DOHH2 (cell line): ENCODE measurements at regions not wholly inside any gene's neighbourhood (a gene's known extent, or its start where the extent isn't known, plus 50 kb on each side); places are given as distances from the start of the nearest gene placed in this dataset.

ENCODE experiments used
- H3F3A ChIP-seq: fragments of 200-600 bp; sonication (generic), shearing (Covaris generic); 2 replicates; pipeline ENCODE4 v1.6.0; 2016; ENCODE audit warnings: antibody characterized with exemption, mild to moderate bottlenecking; ENCODE audit not compliant: control insufficient read depth, insufficient read depth
- H3K27ac ChIP-seq: fragments of 200-600 bp; sonication (generic); 2 replicates; pipeline ENCODE4 v1.5.1; 2014; ENCODE audit warnings: low read depth, mild to moderate bottlenecking, low read length, moderate library complexity
- H3K27me3 ChIP-seq: fragments of 200-600 bp; sonication (generic); 2 replicates; pipeline ENCODE4 v1.6.1; 2014; ENCODE audit warnings: mild to moderate bottlenecking, low read length, mixed read lengths; ENCODE audit not compliant: control insufficient read depth
- H3K36me3 ChIP-seq: fragments of 200-600 bp; sonication (generic); 2 replicates; pipeline ENCODE4 v1.6.1; 2014; ENCODE audit warnings: mild to moderate bottlenecking, low read length, moderate library complexity, mixed read lengths; ENCODE audit not compliant: control insufficient read depth
- H3K4me1 ChIP-seq: fragments of 200-600 bp; sonication (generic); 2 replicates; pipeline ENCODE4 v1.6.1; 2014; ENCODE audit warnings: mild to moderate bottlenecking, low read length, mixed read lengths; ENCODE audit not compliant: control insufficient read depth
- H3K4me2 ChIP-seq: fragments of 200-600 bp; sonication (generic); 2 replicates; pipeline ENCODE4 v1.6.0; 2014; ENCODE audit warnings: mild to moderate bottlenecking, low read length, moderate library complexity
- H3K4me3 ChIP-seq: fragments of 200-600 bp; sonication (generic); 2 replicates; pipeline ENCODE4 v1.5.1; 2014; ENCODE audit warnings: mild to moderate bottlenecking, low read length, mixed read lengths
- H3K79me2 ChIP-seq: fragments of 200-600 bp; sonication (generic); 2 replicates; pipeline ENCODE4 v1.6.1; 2014; ENCODE audit warnings: mild to moderate bottlenecking, low read length, mixed read lengths; ENCODE audit not compliant: control insufficient read depth
- H3K9me2 ChIP-seq: fragments of 200-600 bp; sonication (generic); replicated peaks from 2 replicates; pipeline ENCODE4 v1.6.1; 2014; ENCODE audit warnings: mild to moderate bottlenecking, low read length, mixed read lengths; ENCODE audit not compliant: control insufficient read depth
- H3K9me3 ChIP-seq: fragments of 200-600 bp; sonication (generic); 2 replicates; pipeline ENCODE4 v1.6.1; 2014; ENCODE audit warnings: antibody characterized with exemption, low read length, mixed read lengths; ENCODE audit not compliant: control insufficient read depth, insufficient read depth
- H4K20me1 ChIP-seq: fragments of 200-600 bp; sonication (generic); 2 replicates; pipeline ENCODE4 v1.6.0; 2014; ENCODE audit warnings: low read depth, mild to moderate bottlenecking, antibody characterized with exemption, low read length, moderate library complexity; ENCODE audit not compliant: control insufficient read depth, insufficient read depth
- EZH2phosphoT487 ChIP-seq: fragments of 200-600 bp; sonication (generic); IDR thresholded peaks from 2 replicates; pipeline ENCODE4 v1.6.1; 2017; ENCODE audit warnings: borderline replicate concordance, mild to moderate bottlenecking, antibody characterized with exemption, low read length, moderate library complexity, mixed read lengths
- TF ChIP-seq, protein P1 (sequence below): fragments of 200-600 bp; sonication (generic); IDR thresholded peaks from one replicate; pipeline ENCODE4 v1.5.1; 2014; ENCODE audit warnings: antibody characterized with exemption, mild to moderate bottlenecking, low read depth, low read length; ENCODE audit not compliant: poor library complexity, severe bottlenecking

DNA sequence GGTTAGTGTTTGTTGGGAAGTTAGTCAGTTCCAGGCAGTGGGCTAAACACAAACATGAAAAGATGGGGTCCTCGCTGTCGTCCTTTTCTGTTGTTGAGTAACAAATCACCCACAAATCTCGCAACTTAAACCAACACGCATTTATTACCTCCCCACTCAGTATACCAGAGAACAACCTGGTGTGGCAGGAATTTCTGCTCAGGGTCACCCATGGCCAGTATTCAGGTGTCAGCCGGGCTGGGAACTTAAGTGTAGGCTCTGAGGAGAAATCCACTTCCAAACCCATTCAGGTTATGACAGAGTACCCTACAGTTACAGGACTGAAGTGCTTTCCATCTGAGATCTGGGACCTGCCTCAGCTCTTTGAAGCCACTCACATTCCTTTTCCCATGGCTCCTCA lies 73.6 kb upstream of the SP4 start:
- Histone ChIP-seq H3K79me2 (no peaks in the 10 kb centered on the region), H3K4me2 (no peak overlapping the region), H3K36me3 (no peaks in the 10 kb centered on the region), H3K27me3 (peaks cover 26% of the 10 kb centered on the region), H3K4me3 (no peak overlapping the region), H3F3A (peaks cover 21% of the 10 kb centered on the region), H3K9me2 (no peaks in the 10 kb centered on the region), H3K27ac (no peak overlapping the region), H3K9me3 (no peaks in the 10 kb centered on the region), H4K20me1 (peaks cover 8% of the 10 kb centered on the region), H3K4me1 (peaks cover 30% of the 10 kb centered on the region)
- TF ChIP-seq EZH2phosphoT487, result no peak
- TF ChIP-seq, protein P1, sequence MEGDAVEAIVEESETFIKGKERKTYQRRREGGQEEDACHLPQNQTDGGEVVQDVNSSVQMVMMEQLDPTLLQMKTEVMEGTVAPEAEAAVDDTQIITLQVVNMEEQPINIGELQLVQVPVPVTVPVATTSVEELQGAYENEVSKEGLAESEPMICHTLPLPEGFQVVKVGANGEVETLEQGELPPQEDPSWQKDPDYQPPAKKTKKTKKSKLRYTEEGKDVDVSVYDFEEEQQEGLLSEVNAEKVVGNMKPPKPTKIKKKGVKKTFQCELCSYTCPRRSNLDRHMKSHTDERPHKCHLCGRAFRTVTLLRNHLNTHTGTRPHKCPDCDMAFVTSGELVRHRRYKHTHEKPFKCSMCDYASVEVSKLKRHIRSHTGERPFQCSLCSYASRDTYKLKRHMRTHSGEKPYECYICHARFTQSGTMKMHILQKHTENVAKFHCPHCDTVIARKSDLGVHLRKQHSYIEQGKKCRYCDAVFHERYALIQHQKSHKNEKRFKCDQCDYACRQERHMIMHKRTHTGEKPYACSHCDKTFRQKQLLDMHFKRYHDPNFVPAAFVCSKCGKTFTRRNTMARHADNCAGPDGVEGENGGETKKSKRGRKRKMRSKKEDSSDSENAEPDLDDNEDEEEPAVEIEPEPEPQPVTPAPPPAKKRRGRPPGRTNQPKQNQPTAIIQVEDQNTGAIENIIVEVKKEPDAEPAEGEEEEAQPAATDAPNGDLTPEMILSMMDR, result no peak

DNA sequence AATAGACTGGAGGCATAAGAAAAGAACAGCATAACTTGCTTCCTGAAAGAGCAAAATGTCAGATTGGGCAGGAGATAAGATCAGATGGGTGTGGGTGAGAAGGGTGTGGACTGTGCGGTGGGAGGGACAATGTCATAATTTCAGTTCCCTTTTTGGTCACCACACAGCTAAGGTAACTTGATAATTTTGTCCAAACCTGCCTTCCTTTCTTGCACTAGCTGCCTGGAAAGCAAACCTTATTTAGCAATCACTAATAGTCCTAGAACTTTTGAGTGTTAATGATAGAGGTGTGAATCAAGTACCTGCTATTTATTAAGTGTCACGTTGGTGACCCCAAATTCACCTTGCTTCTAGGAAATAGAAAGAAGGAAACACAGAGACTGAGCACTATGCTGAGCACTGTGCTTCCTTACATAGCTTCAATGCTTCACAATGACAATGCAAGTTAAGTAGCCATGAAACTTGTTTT lies 72.4 kb upstream of the SP4 start:
- H3K9me2 ChIP-seq, result no peaks in the 10 kb centered on the region
- H3K9me3 ChIP-seq, result no peaks in the 10 kb centered on the region
- H3F3A ChIP-seq, result peaks cover 21% of the 10 kb centered on the region
- H3K4me3 ChIP-seq, result no peak overlapping the region
- H3K4me1 ChIP-seq, result peaks cover 30% of the 10 kb centered on the region
- peaks cover 8% of the 10 kb centered on the region for H4K20me1 ChIP-seq
- no peak for TF ChIP-seq EZH2phosphoT487
- TF ChIP-seq, protein P1, result no peak
- H3K36me3 ChIP-seq, result no peaks in the 10 kb centered on the region
- peak overlapping the region; percentile 31 for H3K4me2 ChIP-seq
- H3K27me3 ChIP-seq, result peaks cover 29% of the 10 kb centered on the region
- H3K27ac ChIP-seq, result no peak overlapping the region
- H3K79me2 ChIP-seq, result no peaks in the 10 kb centered on the region

DNA sequence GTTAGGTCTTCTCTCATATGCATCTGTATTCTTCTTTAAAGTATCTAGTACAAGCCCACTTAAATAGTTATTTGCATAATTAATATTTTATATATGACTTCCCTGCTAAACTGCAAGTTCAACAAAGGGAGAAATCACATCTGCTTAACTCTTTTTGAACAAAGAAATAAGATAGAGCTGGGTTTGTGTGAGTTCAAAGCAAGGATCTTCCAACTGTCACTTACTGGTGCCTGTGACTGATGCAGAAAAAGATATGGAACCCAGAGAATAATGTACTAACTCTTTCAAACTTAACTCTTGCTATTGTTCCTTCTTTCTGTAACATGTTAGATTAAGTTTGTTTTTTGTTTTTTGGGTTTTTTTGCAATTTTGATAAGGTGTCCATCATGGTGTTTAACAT lies 71.3 kb upstream of the SP4 start:
- no peaks in the 10 kb centered on the region for H3K9me2 ChIP-seq
- no peak overlapping the region for H3K4me3 ChIP-seq
- no peaks in the 10 kb centered on the region for H3K36me3 ChIP-seq
- H3K9me3 ChIP-seq, result no peaks in the 10 kb centered on the region
- H3F3A ChIP-seq, result peaks cover 21% of the 10 kb centered on the region
- TF ChIP-seq EZH2phosphoT487, result no peak
- TF ChIP-seq, protein P1, result no peak
- H3K27me3 ChIP-seq, result peaks cover 29% of the 10 kb centered on the region
- no peaks in the 10 kb centered on the region for H3K79me2 ChIP-seq
- H3K27ac ChIP-seq, result no peak overlapping the region
- H3K4me1 ChIP-seq, result peaks cover 30% of the 10 kb centered on the region
- H3K4me2 ChIP-seq, result no peak overlapping the region
- H4K20me1 ChIP-seq, result peaks cover 8% of the 10 kb centered on the region
